Neural progenitor cell (in vitro differentiated cells): ENCODE measurements at regions not wholly inside any gene's neighbourhood (a gene's known extent, or its start where the extent isn't known, plus 50 kb on each side); places are given as distances from the start of the nearest gene placed in this dataset.

Experiments used
- CTCF ChIP-seq: fragments of 200-600 bp; sonication (generic); IDR thresholded peaks from 2 replicates; pipeline ENCODE4 v1.5.1; 2017; ENCODE audit warnings: antibody characterized with exemption, mild to moderate bottlenecking
- EZH2 ChIP-seq: fragments of 200-600 bp; sonication (generic); IDR thresholded peaks from 2 replicates; pipeline ENCODE4 v1.6.1; 2017; ENCODE audit warnings: antibody characterized with exemption, mild to moderate bottlenecking, moderate library complexity

GRCh38 chr19:20431826-20432225 is 133.8 kb downstream of the ZNF737 start:
- TF ChIP-seq CTCF (no peak), EZH2 (no peak)
